SK-N-SH treated with all-trans-retinoic acid at 6 μM for 48 hours (cell line): ENCODE measurements at regions not wholly inside any gene's neighbourhood (a gene's known extent, or its start where the extent isn't known, plus 50 kb on each side); places are given as distances from the start of the nearest gene placed in this dataset.

Source experiments
- ATAC-seq: fragments of 200-7000 bp; cut with Tn5 transposase; 3 replicates; pipeline ENCODE4 v1.9.1; 2020; ENCODE audit warnings: mild to moderate bottlenecking, moderate library complexity
- ARNTL ChIP-seq: fragments of 450-650 bp; formaldehyde crosslinking; IDR thresholded peaks from 2 replicates; pipeline ENCODE4 v1.5.0; 2020; ENCODE audit warnings: low read depth, mild to moderate bottlenecking, moderate library complexity, borderline replicate concordance
- CSDC2 ChIP-seq: fragments of 250-450 bp; sonication (Bioruptor Pico); IDR thresholded peaks from 2 replicates; pipeline ENCODE4 v1.5.0; 2020; ENCODE audit warnings: mild to moderate bottlenecking, moderate library complexity
- ESRRG ChIP-seq: fragments of 250-450 bp; sonication (Bioruptor Pico); IDR thresholded peaks from 2 replicates; pipeline ENCODE4 v1.6.1; 2021; ENCODE audit warnings: mild to moderate bottlenecking
- GLIS3 ChIP-seq: fragments of 250-450 bp; sonication (Bioruptor Pico); IDR thresholded peaks from 2 replicates; pipeline ENCODE4 v1.5.0; 2020; ENCODE audit warnings: mild to moderate bottlenecking, moderate library complexity
- ISL1 ChIP-seq: fragments of 250-450 bp; sonication (Bioruptor Pico); IDR thresholded peaks from 2 replicates; pipeline ENCODE4 v2.1.2; 2022; ENCODE audit warnings: mild to moderate bottlenecking, moderate library complexity
- OSR1 ChIP-seq: fragments of 250-450 bp; sonication (Bioruptor Pico); IDR thresholded peaks from 2 replicates; pipeline ENCODE4 v1.8.0; 2022; ENCODE audit warnings: moderate library complexity, mild to moderate bottlenecking, inconsistent platforms
- PPARA ChIP-seq: fragments of 250-450 bp; sonication (Bioruptor Pico); IDR thresholded peaks from 2 replicates; pipeline ENCODE4 v1.5.0; 2020; ENCODE audit warnings: mild to moderate bottlenecking, borderline replicate concordance
- SNAI2 ChIP-seq: fragments of 250-450 bp; sonication (Bioruptor Pico); IDR thresholded peaks from 2 replicates; pipeline ENCODE4 v1.5.0; 2020; ENCODE audit warnings: mild to moderate bottlenecking, moderate library complexity
- TCF4 ChIP-seq: fragments of 250-450 bp; sonication (Bioruptor Pico); IDR thresholded peaks from 2 replicates; pipeline ENCODE4 v1.8.0; 2021; ENCODE audit warnings: mild to moderate bottlenecking, moderate library complexity, borderline replicate concordance
- ZC3H10 ChIP-seq: fragments of 250-450 bp; sonication (Bioruptor Pico); IDR thresholded peaks from 2 replicates; pipeline ENCODE4 v1.5.1; 2021; ENCODE audit warnings: mild to moderate bottlenecking, moderate library complexity
- ZFP3 ChIP-seq: fragments of 250-450 bp; sonication (Bioruptor Pico); IDR thresholded peaks from 2 replicates; pipeline ENCODE4 v1.5.0; 2020; ENCODE audit warnings: mild to moderate bottlenecking, moderate library complexity
- ZFP30 ChIP-seq: fragments of 450-650 bp; formaldehyde crosslinking; IDR thresholded peaks from 2 replicates; pipeline ENCODE4 v1.5.0; 2022; ENCODE audit warnings: mild to moderate bottlenecking, moderate library complexity
- ZNF565 ChIP-seq: fragments of 450-650 bp; formaldehyde crosslinking; conservative IDR thresholded peaks from 2 replicates; pipeline ENCODE4 v1.5.0; 2020; ENCODE audit warnings: low read depth, mild to moderate bottlenecking, moderate library complexity
- ZNF70 ChIP-seq: fragments of 450-650 bp; formaldehyde crosslinking; IDR thresholded peaks from 2 replicates; pipeline ENCODE4 v1.5.0; 2020; ENCODE audit warnings: mild to moderate bottlenecking, moderate library complexity
- ZNF8 ChIP-seq: fragments of 450-650 bp; formaldehyde crosslinking; IDR thresholded peaks from 2 replicates; pipeline ENCODE4 v1.5.0; 2020; ENCODE audit warnings: mild to moderate bottlenecking, moderate library complexity
- TF ChIP-seq, protein P1 (sequence below): fragments of 250-450 bp; sonication (Bioruptor Pico); IDR thresholded peaks from 2 replicates; pipeline ENCODE4 v1.8.0; 2021; ENCODE audit warnings: low read depth, mild to moderate bottlenecking, moderate library complexity, borderline replicate concordance
- TF ChIP-seq, protein P2 (sequence below): fragments of 250-450 bp; sonication (Bioruptor Pico); IDR thresholded peaks from 2 replicates; pipeline ENCODE4 v1.5.1; 2021; ENCODE audit warnings: mild to moderate bottlenecking, moderate library complexity
- TF ChIP-seq, protein P3 (sequence below): fragments of 250-450 bp; sonication (Bioruptor Pico); IDR thresholded peaks from 2 replicates; pipeline ENCODE4 v1.5.0; 2020; ENCODE audit warnings: mild to moderate bottlenecking, moderate library complexity
- TF ChIP-seq, protein P4 (sequence below): fragments of 250-450 bp; sonication (Bioruptor Pico); IDR thresholded peaks from 2 replicates; pipeline ENCODE4 v1.8.0; 2020; ENCODE audit warnings: mild to moderate bottlenecking, moderate library complexity, borderline replicate concordance

DNA sequence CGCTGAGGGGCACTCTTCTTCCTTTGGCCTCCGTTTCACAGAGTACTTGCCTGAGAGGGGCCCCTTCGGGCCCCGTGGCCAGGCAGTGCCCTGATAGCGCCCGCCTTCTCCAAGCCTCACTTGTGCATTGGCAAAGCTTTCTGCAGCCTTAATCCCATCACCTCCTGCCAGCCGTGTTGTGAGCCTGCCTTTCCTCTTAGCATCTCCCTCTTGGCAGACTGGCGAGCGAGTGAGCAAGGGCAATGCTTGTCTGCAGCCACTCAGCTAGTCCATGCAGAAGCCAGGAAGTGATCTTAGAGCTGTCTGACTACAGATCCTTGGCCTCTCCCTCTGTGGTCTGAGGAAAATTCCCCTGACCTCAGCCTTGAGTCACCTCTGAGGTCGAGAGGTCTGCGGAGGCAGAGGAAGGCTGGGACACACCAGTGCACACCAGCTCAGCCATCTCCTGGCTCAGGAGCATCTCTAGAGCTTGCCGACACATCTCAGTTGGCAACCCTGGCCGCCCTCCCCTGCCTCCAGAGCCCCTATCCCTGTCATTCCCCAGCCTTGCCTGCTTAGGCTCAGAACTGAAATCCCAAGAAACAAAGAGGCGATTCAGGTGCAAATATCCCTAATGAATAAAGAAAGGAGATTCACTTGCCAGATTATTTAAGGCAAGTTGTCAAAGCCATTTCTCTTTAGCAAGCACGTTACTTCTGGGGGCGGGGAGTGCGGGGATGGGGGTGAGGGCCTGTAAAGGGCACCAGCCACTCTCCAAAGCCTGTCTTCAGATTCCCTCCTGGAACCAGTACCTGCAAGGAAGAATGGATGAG, 143.5 kb upstream of the MAMLD1 start:
- ATAC-seq: peak; percentile 80
- TF ChIP-seq ZFP30 (CRISPR knock-in tag) (no peak), GLIS3 (CRISPR knock-in tag) (no peak), ESRRG (CRISPR knock-in tag) (no peak), ZNF8 (CRISPR knock-in tag) (no peak), ZC3H10 (CRISPR knock-in tag) (no peak), ZFP3 (no peak), ZNF565 (CRISPR knock-in tag) (no peak), ISL1 (CRISPR knock-in tag) (no peak), CSDC2 (CRISPR knock-in tag) (no peak), ARNTL (CRISPR knock-in tag) (no peak)
- TF ChIP-seq, protein P1, sequence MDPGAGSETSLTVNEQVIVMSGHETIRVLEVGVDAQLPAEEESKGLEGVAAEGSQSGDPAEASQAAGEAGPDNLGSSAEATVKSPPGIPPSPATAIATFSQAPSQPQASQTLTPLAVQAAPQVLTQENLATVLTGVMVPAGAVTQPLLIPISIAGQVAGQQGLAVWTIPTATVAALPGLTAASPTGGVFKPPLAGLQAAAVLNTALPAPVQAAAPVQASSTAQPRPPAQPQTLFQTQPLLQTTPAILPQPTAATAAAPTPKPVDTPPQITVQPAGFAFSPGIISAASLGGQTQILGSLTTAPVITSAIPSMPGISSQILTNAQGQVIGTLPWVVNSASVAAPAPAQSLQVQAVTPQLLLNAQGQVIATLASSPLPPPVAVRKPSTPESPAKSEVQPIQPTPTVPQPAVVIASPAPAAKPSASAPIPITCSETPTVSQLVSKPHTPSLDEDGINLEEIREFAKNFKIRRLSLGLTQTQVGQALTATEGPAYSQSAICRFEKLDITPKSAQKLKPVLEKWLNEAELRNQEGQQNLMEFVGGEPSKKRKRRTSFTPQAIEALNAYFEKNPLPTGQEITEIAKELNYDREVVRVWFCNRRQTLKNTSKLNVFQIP (CRISPR knock-in tag): no peak
- TF ChIP-seq, protein P2, sequence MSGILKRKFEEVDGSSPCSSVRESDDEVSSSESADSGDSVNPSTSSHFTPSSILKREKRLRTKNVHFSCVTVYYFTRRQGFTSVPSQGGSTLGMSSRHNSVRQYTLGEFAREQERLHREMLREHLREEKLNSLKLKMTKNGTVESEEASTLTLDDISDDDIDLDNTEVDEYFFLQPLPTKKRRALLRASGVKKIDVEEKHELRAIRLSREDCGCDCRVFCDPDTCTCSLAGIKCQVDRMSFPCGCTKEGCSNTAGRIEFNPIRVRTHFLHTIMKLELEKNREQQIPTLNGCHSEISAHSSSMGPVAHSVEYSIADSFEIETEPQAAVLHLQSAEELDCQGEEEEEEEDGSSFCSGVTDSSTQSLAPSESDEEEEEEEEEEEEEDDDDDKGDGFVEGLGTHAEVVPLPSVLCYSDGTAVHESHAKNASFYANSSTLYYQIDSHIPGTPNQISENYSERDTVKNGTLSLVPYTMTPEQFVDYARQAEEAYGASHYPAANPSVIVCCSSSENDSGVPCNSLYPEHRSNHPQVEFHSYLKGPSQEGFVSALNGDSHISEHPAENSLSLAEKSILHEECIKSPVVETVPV (CRISPR knock-in tag): no peak
- TF ChIP-seq, protein P3, sequence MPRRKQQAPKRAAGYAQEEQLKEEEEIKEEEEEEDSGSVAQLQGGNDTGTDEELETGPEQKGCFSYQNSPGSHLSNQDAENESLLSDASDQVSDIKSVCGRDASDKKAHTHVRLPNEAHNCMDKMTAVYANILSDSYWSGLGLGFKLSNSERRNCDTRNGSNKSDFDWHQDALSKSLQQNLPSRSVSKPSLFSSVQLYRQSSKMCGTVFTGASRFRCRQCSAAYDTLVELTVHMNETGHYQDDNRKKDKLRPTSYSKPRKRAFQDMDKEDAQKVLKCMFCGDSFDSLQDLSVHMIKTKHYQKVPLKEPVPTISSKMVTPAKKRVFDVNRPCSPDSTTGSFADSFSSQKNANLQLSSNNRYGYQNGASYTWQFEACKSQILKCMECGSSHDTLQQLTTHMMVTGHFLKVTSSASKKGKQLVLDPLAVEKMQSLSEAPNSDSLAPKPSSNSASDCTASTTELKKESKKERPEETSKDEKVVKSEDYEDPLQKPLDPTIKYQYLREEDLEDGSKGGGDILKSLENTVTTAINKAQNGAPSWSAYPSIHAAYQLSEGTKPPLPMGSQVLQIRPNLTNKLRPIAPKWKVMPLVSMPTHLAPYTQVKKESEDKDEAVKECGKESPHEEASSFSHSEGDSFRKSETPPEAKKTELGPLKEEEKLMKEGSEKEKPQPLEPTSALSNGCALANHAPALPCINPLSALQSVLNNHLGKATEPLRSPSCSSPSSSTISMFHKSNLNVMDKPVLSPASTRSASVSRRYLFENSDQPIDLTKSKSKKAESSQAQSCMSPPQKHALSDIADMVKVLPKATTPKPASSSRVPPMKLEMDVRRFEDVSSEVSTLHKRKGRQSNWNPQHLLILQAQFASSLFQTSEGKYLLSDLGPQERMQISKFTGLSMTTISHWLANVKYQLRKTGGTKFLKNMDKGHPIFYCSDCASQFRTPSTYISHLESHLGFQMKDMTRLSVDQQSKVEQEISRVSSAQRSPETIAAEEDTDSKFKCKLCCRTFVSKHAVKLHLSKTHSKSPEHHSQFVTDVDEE (CRISPR knock-in tag): no peak
- TF ChIP-seq, all 23 proteins: peak for 0

DNA sequence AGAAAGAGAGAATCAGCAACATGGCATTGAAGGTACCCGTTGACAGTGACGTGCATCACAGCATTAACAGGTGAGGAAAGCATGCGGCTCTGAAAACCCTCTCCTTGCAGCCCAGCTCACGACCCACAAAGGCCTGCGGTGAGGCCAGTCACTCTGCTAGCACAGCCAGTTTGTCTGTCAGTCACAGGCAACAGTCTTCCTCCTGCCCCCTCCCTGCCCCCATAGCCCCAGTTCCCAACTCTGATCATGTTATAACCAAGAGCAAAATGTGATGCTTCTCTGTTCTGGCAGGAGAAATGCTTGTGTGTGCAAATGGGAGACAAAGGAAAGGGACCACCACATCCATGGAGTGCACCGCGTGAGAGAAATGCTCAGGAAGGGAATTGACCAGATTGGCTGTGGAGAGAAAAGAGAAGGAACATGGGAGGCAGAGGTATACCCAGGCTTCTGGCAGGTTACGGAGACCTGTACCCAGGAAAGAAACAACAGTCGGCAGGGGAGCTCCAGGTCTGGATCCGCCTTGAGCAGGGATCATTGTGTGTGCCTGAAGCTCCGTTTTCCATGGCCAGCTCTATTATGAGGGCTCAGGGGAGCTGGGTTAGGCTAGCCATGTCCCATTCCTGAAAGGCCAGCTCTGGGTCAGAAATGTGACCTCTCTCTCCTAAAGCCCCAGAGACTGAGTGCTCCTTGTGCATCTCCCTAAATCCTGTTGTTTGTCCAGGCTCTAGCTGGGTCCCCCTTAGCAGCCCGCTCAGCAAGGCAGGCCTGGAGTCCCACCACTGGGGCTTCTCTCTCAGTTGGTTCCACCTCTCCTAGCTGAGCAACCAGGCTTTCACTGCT, 139.7 kb upstream of the MAMLD1 start:
- ATAC-seq: no peak
- no peak for TF ChIP-seq ZNF70 (CRISPR knock-in tag)
- TF ChIP-seq ARNTL (CRISPR knock-in tag): no peak
- no peak for TF ChIP-seq TCF4
- TF ChIP-seq PPARA: no peak
- TF ChIP-seq SNAI2 (CRISPR knock-in tag): no peak
- TF ChIP-seq CSDC2 (CRISPR knock-in tag): no peak
- no peak for TF ChIP-seq ISL1 (CRISPR knock-in tag)
- TF ChIP-seq, protein P1 (CRISPR knock-in tag): no peak
- TF ChIP-seq OSR1 (CRISPR knock-in tag): no peak
- TF ChIP-seq, protein P3 (CRISPR knock-in tag): no peak
- no peak for TF ChIP-seq ZFP30 (CRISPR knock-in tag)
- TF ChIP-seq, protein P4, sequence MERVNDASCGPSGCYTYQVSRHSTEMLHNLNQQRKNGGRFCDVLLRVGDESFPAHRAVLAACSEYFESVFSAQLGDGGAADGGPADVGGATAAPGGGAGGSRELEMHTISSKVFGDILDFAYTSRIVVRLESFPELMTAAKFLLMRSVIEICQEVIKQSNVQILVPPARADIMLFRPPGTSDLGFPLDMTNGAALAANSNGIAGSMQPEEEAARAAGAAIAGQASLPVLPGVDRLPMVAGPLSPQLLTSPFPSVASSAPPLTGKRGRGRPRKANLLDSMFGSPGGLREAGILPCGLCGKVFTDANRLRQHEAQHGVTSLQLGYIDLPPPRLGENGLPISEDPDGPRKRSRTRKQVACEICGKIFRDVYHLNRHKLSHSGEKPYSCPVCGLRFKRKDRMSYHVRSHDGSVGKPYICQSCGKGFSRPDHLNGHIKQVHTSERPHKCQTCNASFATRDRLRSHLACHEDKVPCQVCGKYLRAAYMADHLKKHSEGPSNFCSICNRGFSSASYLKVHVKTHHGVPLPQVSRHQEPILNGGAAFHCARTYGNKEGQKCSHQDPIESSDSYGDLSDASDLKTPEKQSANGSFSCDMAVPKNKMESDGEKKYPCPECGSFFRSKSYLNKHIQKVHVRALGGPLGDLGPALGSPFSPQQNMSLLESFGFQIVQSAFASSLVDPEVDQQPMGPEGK (CRISPR knock-in tag): no peak
- TF ChIP-seq, all 23 proteins: peak for 0
